OCI-LY1 (cell line): ENCODE measurements at regions not wholly inside any gene's neighbourhood (a gene's known extent, or its start where the extent isn't known, plus 50 kb on each side); places are given as distances from the start of the nearest gene placed in this dataset.

Source experiments
- CTCF ChIP-seq: fragments of 200-600 bp; sonication (generic), shearing (Covaris generic); IDR thresholded peaks from 2 replicates; pipeline ENCODE4 v1.5.1; 2017; ENCODE audit warnings: mild to moderate bottlenecking, antibody characterized with exemption, low read length, moderate library complexity, mixed read lengths
- EZH2 ChIP-seq: fragments of 200-600 bp; sonication (generic), shearing (Covaris generic); IDR thresholded peaks from 2 replicates; pipeline ENCODE4 v1.8.0; 2017; ENCODE audit warnings: borderline replicate concordance, mixed run types, mild to moderate bottlenecking, antibody characterized with exemption, low read length, moderate library complexity, mixed read lengths

- TF ChIP-seq CTCF (no peak), EZH2 (no peak)
Measured at GRCh38 chr11:70527429-70528045, 129.2 kb downstream of the CTTN start.
